Neural progenitor cell (in vitro differentiated cells): ENCODE measurements at regions not wholly inside any gene's neighbourhood (a gene's known extent, or its start where the extent isn't known, plus 50 kb on each side); places are given as distances from the start of the nearest gene placed in this dataset.

Experiments used
- EZH2 ChIP-seq: fragments of 200-600 bp; sonication (generic); IDR thresholded peaks from 2 replicates; pipeline ENCODE4 v1.6.1; 2017; ENCODE audit warnings: antibody characterized with exemption, mild to moderate bottlenecking, moderate library complexity
- TF ChIP-seq, protein P1 (sequence below): fragments of 200-600 bp; sonication (generic); IDR thresholded peaks from 2 replicates; pipeline ENCODE4 v1.5.1; 2017; ENCODE audit warnings: antibody characterized with exemption, mild to moderate bottlenecking

DNA sequence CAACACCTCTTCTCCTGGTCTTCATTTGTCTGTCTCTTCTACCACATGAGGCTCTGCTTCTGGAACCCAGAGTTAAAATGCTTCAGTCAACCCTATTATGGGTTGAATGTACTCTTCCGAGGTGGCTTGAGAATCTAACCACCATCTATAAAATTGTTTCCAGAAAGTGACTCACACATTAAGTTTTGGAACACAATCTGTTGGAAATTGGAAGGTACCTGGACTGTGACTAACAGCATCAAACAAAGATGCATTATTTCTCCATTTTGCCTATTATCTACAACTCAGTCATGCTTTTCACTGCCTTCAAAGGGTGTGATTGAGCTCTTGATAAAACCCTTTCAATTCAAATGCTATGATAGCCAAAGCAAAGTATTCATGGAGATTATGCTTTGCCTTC is 499.0 kb upstream of the SEMA6D start:
- TF ChIP-seq EZH2: no peak
- TF ChIP-seq, protein P1, sequence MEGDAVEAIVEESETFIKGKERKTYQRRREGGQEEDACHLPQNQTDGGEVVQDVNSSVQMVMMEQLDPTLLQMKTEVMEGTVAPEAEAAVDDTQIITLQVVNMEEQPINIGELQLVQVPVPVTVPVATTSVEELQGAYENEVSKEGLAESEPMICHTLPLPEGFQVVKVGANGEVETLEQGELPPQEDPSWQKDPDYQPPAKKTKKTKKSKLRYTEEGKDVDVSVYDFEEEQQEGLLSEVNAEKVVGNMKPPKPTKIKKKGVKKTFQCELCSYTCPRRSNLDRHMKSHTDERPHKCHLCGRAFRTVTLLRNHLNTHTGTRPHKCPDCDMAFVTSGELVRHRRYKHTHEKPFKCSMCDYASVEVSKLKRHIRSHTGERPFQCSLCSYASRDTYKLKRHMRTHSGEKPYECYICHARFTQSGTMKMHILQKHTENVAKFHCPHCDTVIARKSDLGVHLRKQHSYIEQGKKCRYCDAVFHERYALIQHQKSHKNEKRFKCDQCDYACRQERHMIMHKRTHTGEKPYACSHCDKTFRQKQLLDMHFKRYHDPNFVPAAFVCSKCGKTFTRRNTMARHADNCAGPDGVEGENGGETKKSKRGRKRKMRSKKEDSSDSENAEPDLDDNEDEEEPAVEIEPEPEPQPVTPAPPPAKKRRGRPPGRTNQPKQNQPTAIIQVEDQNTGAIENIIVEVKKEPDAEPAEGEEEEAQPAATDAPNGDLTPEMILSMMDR: no peak
